K562 (cell line): ENCODE measurements at regions not wholly inside any gene's neighbourhood (a gene's known extent, or its start where the extent isn't known, plus 50 kb on each side); places are given as distances from the start of the nearest gene placed in this dataset.

Experiments used
- ATAC-seq: fragments of 200-7000 bp; cut with Tn5 transposase; 3 replicates; pipeline ENCODE4 v1.9.1; 2020; ENCODE audit warnings: moderate library complexity
- BruUV-seq: library from RNA; stranded (reverse); fragments of 400-500 nt; replicated peaks from 2 replicates; lab custom pipeline; 2021; lab: Mats Ljungman, UMichigan
- CTCF ChIA-PET: fragments of 300-600 bp; formaldehyde crosslinking; extraction: SDS; loops from one replicate; lab custom pipeline; 2021; ENCODE audit warnings: low intra/inter-chr PET ratio; lab: Yijun Ruan, JAX
- POLR2A ChIA-PET: fragments of 300-600, 350-650 bp; sonication (Branson Sonifier 250); formaldehyde crosslinking; extraction: SDS; loops from one replicate; lab custom pipeline; 2021; ENCODE audit warnings: antibody characterized with exemption, inconsistent platforms; lab: Yijun Ruan, JAX
- DNase-seq, 4 experiments: peaks; one replicate each; pipeline versions ENCODE4 v3.0.0 to v3.0.0-alpha.2; 2011 to 2018; ENCODE audit warnings: low spot score in 3 of 4, mixed read lengths in 3 of 4; ENCODE audit errors: extremely low read depth in 1 of 4
- FAIRE-seq: peaks from 2 replicates; lab custom pipeline; 2011; peaks lifted over from hg19 to GRCh38; lab: Jason Lieb, UNC
- H2AFZ ChIP-seq: 2 replicates; pipeline ENCODE4 v1.6.0; 2011; ENCODE audit warnings: low read depth, low read length, control low read depth, inconsistent platforms
- H3K27ac ChIP-seq: fragments of 200-600 bp; 3 replicates; pipeline ENCODE4 v1.8.0; 2011; ENCODE audit warnings: low read depth, mild to moderate bottlenecking, control low read depth, inconsistent platforms, low read length, moderate library complexity, mixed read lengths; ENCODE audit errors: extremely low read depth
- H3K27me3 ChIP-seq, 2 experiments: fragments of 300-600 bp in 1 of 2; 2 replicates in 1 of 2; 3 replicates in 1 of 2; pipeline versions ENCODE4 v1.6.0 to v1.8.0; 2011; ENCODE audit warnings: inconsistent platforms in 2 of 2, low read length in 2 of 2, mild to moderate bottlenecking in 1 of 2, mixed read lengths in 1 of 2, moderate library complexity in 1 of 2; ENCODE audit not compliant: control insufficient read depth in 2 of 2, insufficient read depth in 2 of 2
- H3K36me3 ChIP-seq: fragments of 300-600 bp; 3 replicates; pipeline ENCODE4 v1.8.0; 2011; ENCODE audit warnings: mild to moderate bottlenecking, low read length, inconsistent platforms; ENCODE audit not compliant: control insufficient read depth, insufficient read depth
- H3K4me1 ChIP-seq, 2 experiments: fragments of 200-600 bp in 1 of 2; replicated peaks in 1 of 2; 2 replicates in 1 of 2; 3 replicates in 1 of 2; pipeline versions ENCODE4 v1.5.1 to v1.8.0; 2011; ENCODE audit warnings: inconsistent platforms in 2 of 2, low read length in 2 of 2, mild to moderate bottlenecking in 1 of 2, mixed read lengths in 1 of 2, moderate library complexity in 1 of 2; ENCODE audit not compliant: control insufficient read depth in 2 of 2, insufficient read depth in 2 of 2
- H3K4me2 ChIP-seq: 2 replicates; pipeline ENCODE4 v1.6.1; 2011; ENCODE audit warnings: low read length, control low read depth, inconsistent platforms, mixed read lengths; ENCODE audit not compliant: insufficient read depth
- H3K4me3 ChIP-seq: fragments of 200-600 bp; sonication (generic), shearing (Covaris generic); 2 replicates; pipeline ENCODE4 v1.5.1; 2016; ENCODE audit warnings: control low read depth, inconsistent platforms
- H3K79me2 ChIP-seq: fragments of 200-600 bp; 3 replicates; pipeline ENCODE4 v1.8.0; 2011; ENCODE audit warnings: low read length, inconsistent platforms; ENCODE audit not compliant: control insufficient read depth, insufficient read depth
- H3K9ac ChIP-seq, 2 experiments: 2 replicates each; pipeline versions ENCODE4 v1.6.0 to v1.6.1; 2011; ENCODE audit warnings: low read depth in 2 of 2, low read length in 2 of 2, control low read depth in 1 of 2, inconsistent platforms in 1 of 2, mild to moderate bottlenecking in 1 of 2, mixed read lengths in 1 of 2; ENCODE audit not compliant: insufficient read depth in 1 of 2
- H3K9me1 ChIP-seq: one replicate; pipeline ENCODE4 v1.6.0; 2011; ENCODE audit warnings: inconsistent platforms, mild to moderate bottlenecking, low read length, moderate library complexity; ENCODE audit not compliant: control insufficient read depth, insufficient read depth
- H3K9me3 ChIP-seq: replicated peaks from 2 replicates; pipeline ENCODE4 v1.5.1; 2011; ENCODE audit warnings: low read depth, low read length, inconsistent platforms; ENCODE audit not compliant: control insufficient read depth, insufficient read depth
- H4K20me1 ChIP-seq: replicated peaks from 2 replicates; pipeline ENCODE4 v1.6.1; 2011; ENCODE audit warnings: low read length, inconsistent platforms, mixed read lengths; ENCODE audit not compliant: control insufficient read depth, insufficient read depth
- SMAD4 ChIP-seq: fragments of 250-450 bp; sonication (Bioruptor Pico); conservative IDR thresholded peaks from 2 replicates; pipeline ENCODE4 v1.8.0; 2021; ENCODE audit warnings: inconsistent platforms, mild to moderate bottlenecking, moderate library complexity
- SPI1 ChIP-seq: IDR thresholded peaks from 2 replicates; pipeline ENCODE4 v1.6.1; 2011; ENCODE audit warnings: low read depth, low read length, control low read depth, borderline replicate concordance
- WGBS: fragments of 100-300 bp; shearing (Covaris generic); methylation state at CpG from one replicate; pipeline ENCODE4 v1.1.6; 2016; ENCODE audit warnings: low coverage, mixed read lengths; ENCODE audit not compliant: insufficient coverage; ENCODE audit errors: missing lambda C conversion rate; 5-methylcytosine and 5-hydroxymethylcytosine counted together
- in situ Hi-C: fragments of 300-500 bp; cut with MboI; formaldehyde crosslinking; loops from 4 replicates; pipeline ENCODE4 v1.15.0; 2018; ENCODE audit warnings: inconsistent platforms, mixed read lengths
- intact Hi-C: fragments of 100-400 bp; cut with micrococcal nuclease; formaldehyde crosslinking; loops from 2 replicates; pipeline ENCODE4 v1.14.2; 2022
- TF ChIP-seq, protein P1 (sequence below), 2 experiments: IDR thresholded peaks in 1 of 2; conservative IDR thresholded peaks in 1 of 2; 2 replicates each; pipeline ENCODE4 v1.6.1; 2016; ENCODE audit warnings: low read depth in 2 of 2, mild to moderate bottlenecking in 1 of 2, missing compliant biosample characterization in 1 of 2, missing genetic modification characterization in 1 of 2, moderate library complexity in 1 of 2
- TF ChIP-seq, protein P2 (sequence below): fragments of 450-650 bp; IDR thresholded peaks from 2 replicates; pipeline ENCODE4 v1.6.1; 2016

DNA sequence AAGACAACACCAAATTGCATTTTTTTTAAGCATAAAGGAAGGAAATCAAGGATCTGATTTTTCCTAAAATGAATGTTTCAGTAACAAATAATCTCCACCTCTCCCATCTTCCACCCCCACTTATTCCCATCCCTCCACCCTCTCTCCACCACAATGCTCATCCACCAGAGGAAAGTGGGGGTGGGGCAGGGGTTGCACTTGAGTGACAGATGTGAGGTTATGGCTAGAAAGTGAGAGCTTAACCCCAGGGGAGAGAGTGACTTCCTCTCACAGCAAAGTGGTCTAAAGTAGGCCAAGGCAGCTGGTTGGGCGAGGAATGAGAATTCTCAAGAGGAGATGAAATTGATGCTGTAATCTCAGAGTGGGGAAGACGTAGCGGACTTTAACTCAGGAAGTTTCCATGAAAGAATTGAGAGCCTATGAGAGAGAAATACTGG lies 104.7 kb downstream of the HNRNPLL start:
- H2AFZ ChIP-seq: no peak overlapping the region
- in situ Hi-C loops: no loop called here
- peaks cover 4% of the 10 kb centered on the region; the same call in 1 of the 2 replicates for H3K9me3 ChIP-seq
- ATAC-seq (no peak; the same call in 2 of the 3 replicates), FAIRE-seq (no peak), DNase-seq (no peak)
- H3K4me2 ChIP-seq: no peak overlapping the region
- H3K9me1 ChIP-seq: no peaks in the 10 kb centered on the region
- H4K20me1 ChIP-seq: no peaks in the 10 kb centered on the region
- intact Hi-C loops: no loop called here
- no TSS peak for BruUV-seq
- H3K4me3 ChIP-seq: no peak overlapping the region
- POLR2A ChIA-PET: no interaction called here
- H3K36me3 ChIP-seq: no peaks in the 10 kb centered on the region
- no peaks in the 10 kb centered on the region; a peak in 1 of 5 replicates for H3K4me1 ChIP-seq
- TF ChIP-seq SPI1 (peak; percentile 20; the same call in 1 of the 2 replicates), SMAD4 (no peak)
- TF ChIP-seq, protein P1, sequence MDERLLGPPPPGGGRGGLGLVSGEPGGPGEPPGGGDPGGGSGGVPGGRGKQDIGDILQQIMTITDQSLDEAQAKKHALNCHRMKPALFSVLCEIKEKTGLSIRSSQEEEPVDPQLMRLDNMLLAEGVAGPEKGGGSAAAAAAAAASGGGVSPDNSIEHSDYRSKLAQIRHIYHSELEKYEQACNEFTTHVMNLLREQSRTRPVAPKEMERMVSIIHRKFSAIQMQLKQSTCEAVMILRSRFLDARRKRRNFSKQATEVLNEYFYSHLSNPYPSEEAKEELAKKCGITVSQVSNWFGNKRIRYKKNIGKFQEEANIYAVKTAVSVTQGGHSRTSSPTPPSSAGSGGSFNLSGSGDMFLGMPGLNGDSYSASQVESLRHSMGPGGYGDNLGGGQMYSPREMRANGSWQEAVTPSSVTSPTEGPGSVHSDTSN (CRISPR knock-in tag; IDR thresholded peaks at IDR 0.05; ENCODE audit: low read depth): no peak
- TF ChIP-seq, protein P1 (tag; conservative IDR thresholded peaks at IDR 0.05; ENCODE audit: low read depth): peak; percentile 36; the same call in 1 of the 2 replicates
- TF ChIP-seq, protein P2, sequence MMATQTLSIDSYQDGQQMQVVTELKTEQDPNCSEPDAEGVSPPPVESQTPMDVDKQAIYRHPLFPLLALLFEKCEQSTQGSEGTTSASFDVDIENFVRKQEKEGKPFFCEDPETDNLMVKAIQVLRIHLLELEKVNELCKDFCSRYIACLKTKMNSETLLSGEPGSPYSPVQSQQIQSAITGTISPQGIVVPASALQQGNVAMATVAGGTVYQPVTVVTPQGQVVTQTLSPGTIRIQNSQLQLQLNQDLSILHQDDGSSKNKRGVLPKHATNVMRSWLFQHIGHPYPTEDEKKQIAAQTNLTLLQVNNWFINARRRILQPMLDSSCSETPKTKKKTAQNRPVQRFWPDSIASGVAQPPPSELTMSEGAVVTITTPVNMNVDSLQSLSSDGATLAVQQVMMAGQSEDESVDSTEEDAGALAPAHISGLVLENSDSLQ: peak; percentile 85
- no peaks in the 10 kb centered on the region for H3K79me2 ChIP-seq
- CTCF ChIA-PET: no interaction called here
- no peak overlapping the region for H3K27ac ChIP-seq
- 0 out of 5 replicates have a peak, but pooled peaks cover 0 to 6% of the 10 kb centered on the region in 2 experiments for H3K27me3 ChIP-seq
- no peak overlapping the region for H3K9ac ChIP-seq
- WGBS: 75% methylated on average over 3 of the region's 3 CpGs
